CD4-positive, alpha-beta T cell treated with Interleukin-4 for 4 hours (primary cell): ENCODE measurements at regions not wholly inside any gene's neighbourhood (a gene's known extent, or its start where the extent isn't known, plus 50 kb on each side); places are given as distances from the start of the nearest gene placed in this dataset.
"Not testable (repeated sequence)": the region's sequence is repeated elsewhere in the genome, so short reads cannot be mapped to it uniquely, and the experiment has no call there.

Source experiments
- DNase-seq: peaks from one replicate; pipeline ENCODE4 v3.0.0-alpha.2; 2020

DNA sequence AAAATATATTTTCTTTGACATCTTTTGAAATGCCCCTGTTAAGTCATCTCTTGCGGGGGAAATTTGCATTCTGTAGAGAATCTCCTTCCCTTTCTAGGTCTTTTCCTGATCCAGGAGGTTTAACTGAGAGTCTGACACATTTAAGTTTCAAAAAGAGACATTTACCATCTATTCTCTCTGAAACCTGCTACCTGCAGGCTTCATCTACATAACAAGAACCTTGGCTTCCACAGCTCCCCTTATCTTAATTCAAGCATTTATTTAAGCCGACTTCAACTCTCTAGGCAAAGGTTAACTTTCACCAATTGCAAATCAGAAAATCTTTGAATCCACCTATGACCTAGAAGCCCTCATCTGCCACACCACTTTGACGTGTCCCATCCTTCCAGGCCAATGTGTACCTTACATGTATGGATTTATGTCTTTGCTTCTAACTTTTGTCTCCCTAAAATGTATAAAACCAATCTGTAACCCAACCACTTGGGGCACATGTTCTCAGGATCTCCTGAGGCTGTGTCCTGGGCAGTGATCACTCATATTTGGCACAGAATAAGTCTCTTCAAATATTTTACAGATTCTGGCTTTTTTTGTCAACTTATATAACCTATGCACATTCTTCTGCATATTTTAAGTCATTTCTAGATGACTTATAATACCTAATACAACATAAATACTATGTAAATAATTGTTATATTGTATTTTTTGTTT is 666.7 kb downstream of the UTRN start:
- no peak for DNase-seq

DNA sequence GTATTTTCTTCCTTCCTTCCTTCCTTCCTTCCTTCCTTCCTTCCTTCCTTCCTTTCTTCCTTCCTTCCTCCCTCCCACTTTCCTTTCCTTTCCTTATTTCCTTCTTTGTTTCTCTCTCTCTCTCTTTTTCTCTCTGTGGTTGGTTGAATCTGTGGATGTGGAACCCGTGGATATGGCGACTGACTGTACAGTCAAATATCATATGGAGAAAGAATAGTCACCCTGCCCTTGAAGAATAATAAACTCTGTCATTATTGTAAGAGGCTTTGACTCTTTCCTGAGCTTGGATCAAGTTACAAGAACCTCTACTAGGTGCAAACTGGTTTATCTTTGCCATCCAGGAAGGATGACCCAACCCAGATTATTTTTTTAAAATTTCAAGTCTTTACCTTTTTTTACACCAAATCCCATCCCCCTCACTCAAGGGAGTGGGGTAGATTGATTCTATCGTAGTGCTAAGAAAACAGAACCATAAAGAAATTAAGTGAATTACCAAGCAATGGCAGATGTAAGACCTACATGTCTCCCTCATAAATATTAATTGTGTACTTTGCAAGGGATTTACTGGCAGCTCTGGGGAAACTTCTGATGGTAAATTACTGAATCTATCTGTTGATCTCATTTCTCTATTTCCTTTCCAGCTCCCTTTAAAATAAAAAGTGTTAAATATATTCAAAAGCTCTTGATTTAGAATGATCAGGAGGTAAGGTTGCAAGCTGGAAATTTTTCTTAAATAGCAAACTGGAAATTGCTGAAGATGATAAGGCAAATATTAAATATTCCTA is 667.5 kb downstream of the UTRN start:
- DNase-seq, result no peak

DNA sequence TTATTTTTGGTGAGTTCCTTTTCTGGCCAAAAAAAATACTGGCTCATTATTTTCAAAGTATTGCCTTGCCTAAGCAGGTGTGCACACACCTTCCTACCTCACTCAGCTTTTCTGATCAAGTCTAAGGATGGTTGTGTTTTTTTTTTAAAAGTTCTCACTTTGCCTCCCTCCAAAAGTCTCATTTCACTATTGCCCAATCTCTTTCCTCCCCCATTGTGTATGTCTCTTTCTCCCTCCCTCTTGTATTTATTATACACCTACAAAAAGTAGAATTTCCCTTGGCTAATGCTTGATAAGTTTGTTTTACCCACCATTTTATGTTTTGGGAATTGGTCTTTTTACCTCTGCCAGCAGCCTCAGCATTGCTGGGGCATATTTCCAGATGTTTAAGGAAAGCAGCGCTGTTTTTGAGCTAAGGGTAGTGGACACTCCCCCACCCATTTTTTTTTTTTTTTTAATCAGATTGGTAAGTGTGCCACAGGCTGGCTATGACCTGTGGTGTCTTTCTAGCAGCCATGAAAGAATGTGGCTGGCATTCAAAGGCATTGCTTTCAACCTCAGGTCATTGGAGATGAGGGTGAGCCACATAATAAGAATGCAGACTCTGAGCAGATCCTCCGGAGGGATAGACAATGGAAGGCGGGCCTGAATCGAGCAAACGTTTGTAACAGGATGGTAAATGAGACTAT is 668.6 kb downstream of the UTRN start:
- no peak for DNase-seq

DNA sequence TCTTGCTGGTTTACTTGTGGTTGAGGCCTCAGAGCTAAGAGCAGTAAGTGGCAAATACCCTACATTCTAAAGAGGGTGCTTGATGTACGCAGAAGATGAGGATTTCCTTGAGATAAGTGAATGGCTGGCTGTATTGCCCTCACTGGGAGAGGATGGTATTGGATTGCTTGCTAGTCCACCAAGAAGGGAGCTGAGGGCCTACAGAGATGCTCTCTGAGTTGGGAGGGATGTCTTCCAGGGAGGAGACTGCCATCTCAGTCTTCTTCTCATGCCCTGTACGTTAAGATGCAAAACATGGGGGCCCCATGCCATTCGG is 669.1 kb downstream of the UTRN start:
- DNase-seq, result no peak

DNA sequence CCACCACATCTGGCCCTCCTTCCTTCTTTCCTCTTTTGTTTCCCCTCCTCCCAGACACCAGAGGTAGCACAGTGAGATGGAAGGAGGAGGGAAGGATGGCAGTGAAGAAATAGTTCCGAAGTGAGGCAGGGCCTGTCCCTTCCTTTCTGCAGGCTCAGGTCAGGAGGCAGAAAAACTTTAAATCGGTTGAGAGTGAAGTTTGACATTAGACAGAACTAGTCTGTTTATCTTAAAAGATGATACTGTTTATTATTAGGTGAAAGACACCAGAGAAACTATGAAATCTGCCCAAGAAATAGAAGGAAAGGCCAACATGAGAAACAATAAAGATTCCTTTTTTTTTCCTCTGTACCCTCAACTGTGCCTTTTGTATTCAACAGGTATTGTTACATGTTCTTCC is 670.3 kb downstream of the UTRN start:
- DNase-seq, result no peak

DNA sequence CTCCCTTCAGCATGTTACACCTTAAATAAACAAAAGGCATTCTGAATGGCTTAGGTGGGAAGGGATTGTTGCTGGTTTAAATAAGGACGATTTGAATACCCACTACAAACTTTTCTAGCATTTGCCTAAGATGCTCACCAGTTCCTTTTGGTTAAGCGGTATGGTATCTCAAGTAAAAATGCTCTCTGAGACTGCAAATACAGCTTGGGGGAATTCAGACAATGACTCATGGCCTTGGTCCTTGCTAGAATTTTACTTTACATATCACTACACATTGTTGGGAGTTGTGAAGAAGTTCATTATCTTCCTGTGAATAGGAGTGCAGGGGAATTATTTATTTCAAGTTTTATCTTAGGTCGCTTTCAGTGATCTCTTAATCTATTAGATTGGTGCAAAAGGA is 670.7 kb downstream of the UTRN start:
- DNase-seq, result no peak

DNA sequence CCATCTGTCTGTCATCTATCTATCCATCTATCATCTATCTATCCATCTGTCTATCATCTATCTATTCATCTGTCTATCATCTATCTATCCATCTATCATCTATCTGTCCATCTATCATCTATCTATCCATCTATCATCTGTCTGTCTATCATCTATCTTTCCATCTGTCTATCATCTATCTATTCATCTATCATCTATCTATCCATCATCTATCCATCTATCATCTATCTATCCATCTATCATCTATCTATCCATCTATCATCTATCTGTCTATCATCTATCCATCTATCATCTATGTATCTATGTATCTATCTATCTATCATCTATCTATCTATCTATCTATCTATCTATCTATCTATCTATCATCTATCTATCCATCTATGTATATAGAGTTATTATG is 671.6 kb downstream of the UTRN start:
- DNase-seq, result not testable (repeated sequence)

DNA sequence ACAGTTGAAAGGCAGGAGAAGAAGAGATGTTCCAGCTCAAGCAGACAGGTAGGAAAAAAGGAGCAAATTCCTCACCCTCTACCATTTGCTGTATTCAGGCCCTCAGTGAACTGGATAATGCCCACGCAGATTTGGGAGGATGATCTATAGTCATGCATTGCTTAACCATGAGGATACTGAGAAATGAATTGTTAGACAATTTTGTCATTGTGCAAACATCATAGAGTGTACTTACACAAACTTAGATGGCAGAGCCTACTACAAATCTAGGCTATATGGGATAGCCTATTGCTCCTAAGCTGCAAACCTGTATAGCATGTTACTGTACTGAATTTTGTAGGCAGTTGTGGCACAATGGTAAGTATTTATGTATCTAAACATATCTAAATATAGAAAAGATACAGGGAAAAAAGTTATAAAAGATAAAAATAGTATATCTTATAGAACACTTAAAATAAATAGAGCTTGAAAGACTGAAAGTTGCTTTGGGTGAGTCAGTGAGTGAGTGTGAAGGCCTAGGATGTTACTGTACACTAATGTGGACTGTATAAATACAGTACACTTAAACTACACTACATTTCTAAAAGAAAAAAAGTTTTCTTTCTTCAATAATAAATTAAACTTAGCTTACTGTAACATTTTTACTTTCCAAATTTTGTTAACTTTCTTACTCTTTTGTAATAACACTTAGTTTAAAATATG is 672.3 kb downstream of the UTRN start:
- DNase-seq, result no peak

DNA sequence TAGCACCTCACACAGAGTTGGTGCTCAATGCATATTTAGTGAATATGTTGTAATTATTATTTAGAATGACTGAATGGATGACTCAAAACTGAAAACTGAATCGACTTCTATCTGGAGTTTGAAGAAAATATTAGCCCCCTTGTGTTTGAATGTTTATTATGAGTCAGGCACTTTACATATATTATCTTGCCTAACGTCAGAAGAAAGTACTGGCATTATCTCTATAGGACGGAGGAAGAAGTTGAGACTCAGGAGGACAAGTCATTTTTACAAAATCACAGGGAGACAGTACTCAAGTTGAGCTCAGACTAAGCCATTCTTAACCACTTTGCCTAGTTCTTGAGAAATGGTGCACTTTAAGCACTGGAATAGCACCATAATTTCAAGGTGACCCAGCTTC is 684.0 kb downstream of the UTRN start:
- DNase-seq, result no peak

DNA sequence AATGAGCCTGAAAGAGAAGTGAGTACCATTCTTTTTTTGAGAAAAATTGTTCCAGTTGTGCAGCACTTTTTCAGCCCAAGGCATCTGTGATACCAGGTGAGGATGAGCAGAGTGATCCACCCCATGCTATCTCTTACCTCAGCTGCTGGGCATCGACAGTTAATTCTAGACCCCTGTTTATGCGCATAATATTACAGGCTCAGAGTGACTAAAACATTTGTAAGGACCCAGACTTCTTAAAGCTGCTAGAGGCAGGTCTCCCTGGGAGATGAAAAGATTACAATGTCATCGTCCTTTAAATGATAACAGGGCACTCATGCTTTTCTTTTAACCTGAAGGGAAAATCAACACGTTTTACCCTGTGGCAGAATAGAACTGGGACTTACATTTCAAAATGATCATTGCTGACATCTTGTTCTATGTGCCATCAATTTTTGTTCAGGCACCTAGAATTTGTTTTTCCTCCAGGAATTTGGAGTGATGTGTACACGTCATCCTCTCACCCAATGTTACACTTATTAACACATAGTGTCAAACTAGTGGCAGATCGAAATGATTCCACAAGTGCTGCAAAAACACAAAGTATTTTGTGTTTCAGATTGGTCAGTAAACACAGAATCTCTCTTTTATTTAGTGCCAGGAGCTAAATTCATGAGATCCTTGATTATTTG is 684.6 kb downstream of the UTRN start:
- DNase-seq, result no peak

DNA sequence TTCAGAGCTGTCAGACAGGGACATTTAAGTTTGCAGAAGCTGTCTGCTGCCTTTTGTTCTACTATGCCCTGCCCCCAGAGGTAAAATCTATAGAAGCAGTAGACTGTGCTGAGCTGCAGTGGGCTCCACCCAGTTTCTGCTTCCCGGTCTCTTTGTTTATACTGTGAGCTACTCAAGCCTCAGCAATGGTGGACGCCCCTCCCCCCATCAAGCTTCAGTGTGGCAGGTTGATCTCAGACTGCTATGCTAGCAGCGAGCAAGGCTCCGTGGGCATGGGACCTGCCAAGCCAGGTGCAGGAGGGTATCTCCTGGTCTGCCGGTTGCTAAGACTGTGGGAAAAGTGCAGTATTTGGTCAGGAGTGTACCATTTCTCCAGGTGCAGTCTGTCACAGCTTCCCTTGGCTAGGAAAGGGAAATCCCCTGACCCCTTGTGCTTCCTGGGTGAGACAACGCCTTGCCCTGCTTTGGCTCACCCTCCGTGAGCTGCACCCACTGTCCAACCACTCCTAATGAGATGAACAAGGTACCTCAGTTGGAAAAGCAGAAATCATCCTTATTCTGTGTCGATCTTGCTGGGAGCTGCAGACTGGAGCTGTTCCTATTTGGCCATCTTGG is 692.2 kb downstream of the UTRN start:
- not testable (repeated sequence) for DNase-seq

DNA sequence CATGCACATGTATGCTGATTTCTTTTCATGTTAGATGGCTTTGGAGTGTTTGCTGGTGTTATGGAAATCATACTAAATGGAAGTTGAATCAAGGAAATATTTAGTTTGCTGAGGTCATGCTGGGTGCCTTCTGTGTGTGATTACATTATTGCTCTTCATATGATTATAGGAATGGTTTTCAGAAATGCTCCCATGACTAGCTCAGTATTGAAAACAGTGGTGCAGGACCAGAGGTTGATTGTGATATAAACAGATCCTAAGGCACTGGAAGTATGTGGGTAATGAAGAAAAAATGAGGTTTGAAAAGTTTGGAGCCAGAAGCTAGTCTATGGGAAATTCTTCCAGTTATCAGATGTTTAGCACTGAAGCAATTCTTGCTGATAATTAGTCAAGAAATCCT is 693.1 kb downstream of the UTRN start:
- DNase-seq, result no peak

DNA sequence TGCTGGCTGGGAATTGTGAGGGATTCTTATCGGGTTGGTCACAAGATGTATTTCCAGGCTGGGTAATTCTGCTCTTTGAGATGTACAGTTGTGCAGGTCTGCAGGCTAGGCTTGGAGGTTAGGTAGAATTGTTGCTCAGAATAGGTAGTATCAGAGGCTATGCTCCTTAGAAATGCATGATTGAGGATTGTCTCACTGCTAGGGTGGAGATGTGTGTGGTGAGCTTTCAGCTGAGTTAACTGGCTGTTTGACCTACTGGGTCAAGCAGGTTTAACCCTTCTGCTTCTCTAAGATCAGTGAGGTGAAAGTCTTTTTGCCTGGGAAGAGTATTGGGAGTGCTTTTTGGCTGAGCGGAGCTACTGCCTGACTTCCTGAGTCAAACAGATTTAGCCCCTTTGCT is 701.1 kb downstream of the UTRN start:
- no peak for DNase-seq

DNA sequence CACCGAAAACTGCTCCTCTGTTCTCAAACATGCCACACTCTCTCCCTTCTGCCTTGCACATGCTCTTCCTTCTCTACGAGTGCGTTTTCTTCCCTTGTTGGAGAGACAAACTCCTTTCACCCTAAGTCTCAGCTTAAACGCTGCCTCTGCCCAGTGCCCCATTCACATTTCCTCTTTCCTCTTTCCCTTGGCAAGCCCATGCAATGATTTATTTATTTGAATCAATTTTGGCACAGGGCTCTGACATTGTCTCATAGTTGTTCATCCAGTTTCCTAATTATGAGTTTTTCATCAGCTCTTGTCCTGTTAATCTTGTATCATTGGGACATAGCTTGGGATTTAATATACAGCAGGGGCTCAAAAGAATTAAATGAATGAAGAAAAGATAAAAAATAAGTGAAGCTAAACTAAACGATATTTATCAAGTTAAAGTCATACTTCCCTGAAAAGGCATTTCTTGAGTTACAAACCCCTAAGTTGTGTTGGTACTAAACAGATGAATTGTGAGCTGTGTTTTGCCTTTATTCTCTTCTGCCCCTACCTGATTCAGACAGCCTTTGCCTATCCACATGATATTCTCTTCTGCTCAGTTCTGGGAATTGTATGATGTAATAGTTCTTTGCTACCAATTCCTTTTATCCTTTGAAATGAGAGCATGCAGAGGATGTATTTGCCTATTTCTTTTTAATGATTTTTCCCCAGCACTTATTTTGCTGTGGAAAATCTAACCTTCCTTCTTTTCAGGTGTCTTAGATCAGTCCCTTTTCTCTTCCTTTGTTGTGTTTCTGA is 704.4 kb downstream of the UTRN start:
- no peak for DNase-seq

DNA sequence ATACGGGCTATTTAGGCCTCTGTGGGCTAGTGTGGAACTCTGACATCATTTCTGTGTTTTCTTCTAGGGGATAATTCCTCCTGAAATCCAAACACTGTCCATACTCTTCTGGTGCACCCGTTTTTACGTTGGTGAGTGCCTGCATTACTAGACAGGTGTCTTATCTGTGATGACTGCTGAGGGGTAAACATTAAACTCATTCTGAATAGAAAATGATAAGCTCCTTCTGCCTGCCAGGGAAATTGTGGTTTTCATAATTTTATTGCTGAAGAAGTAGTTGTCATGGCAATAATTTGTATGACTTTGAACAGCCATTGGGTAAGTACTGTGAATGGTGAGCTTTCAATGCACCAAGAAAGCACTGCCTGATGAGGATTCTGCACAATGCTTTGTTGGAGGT is 705.6 kb downstream of the UTRN start:
- no peak for DNase-seq

DNA sequence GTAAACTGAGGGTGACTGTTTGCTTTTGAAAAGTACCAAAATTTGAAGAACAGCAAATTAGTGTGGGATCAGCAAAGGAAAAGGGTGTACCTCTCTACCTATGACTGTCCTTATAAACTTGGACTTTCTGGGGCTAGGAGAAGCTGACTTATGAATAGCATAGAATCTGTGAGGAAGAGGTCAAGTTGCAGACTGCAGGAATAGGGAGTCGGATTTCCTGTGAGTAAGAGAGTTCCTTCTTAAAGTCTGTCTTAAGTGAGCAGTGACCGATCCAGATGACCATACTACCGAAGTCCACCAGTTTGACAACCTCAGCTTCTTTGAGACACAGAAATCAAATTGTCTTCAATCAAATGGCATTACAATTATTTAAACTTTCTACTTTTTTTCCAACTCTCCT is 708.7 kb downstream of the UTRN start:
- DNase-seq, result no peak

DNA sequence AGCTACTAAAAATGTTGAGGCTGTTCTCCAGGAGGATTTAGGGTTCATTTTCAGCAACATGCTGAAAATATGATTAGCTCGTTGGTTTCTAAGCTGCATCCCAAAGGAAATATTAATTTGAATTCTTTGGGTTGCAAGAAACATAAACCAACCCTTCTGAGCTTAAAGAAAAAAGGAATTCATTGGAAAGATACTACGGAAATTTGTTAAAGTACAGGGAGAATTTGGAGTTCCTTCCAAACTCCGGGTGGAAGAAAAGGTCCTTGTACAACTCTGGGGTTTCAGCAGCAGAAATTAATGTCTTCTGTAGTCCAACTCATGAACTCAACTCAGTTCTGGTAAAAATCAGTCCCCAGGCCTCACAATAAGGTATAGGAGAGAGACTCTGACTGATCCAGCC is 712.9 kb downstream of the UTRN start:
- DNase-seq, result no peak

DNA sequence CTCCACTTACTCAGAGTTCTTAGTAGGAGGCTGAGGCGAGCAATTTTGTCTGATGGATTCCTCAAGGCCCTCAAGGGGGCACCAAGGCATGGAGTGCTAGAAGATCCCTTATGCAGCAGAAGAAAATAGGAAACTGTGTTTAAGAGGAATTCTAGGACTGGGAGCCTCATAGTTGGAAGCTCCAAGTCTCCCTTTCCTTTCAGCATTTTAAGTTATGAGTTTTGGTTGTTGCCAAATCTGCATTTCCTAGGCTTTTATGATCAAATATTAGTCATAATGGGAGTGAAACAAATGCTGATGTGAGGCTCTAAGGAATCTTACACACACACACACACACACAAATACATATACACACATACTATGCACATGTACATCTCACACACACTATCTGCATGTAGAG is 714.0 kb downstream of the UTRN start:
- DNase-seq, result no peak

DNA sequence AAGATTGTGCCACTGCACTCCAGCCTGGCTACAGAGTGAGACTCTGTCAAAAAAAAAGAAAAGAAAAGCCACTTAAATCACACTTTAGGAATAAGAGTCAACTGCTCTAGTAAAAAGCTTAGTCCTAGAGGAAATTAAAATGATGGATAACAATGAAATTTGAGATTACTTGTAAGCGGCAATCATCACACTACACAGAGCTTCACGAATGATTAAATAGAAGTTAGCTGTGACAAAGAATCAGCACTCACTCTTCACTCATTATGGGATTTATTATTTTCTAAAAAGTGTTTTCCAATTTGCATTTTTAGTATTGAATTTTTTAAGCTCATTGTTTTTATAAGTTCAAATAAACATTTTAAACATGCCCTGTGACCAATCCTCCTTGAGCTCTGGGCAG is 718.0 kb downstream of the UTRN start:
- no peak for DNase-seq

DNA sequence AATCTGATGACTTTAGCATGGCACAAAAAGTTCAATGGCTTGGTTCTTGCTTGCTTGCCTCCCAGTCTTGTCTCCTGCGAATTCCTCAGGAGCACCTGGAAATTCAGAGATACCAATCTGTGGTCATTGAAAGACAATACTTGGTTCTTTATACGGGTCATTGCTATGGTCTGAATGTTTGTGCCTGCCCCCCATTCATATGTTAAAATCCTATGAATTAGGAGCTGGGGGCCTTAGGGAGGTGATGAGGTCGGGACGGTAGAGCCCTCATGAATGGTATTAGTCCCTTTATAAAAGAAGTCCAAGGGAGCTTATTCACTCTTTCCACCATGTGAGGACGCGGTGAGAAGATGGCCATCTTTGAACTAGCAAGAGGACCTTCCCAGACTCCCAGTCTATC is 721.8 kb downstream of the UTRN start:
- no peak for DNase-seq

DNA sequence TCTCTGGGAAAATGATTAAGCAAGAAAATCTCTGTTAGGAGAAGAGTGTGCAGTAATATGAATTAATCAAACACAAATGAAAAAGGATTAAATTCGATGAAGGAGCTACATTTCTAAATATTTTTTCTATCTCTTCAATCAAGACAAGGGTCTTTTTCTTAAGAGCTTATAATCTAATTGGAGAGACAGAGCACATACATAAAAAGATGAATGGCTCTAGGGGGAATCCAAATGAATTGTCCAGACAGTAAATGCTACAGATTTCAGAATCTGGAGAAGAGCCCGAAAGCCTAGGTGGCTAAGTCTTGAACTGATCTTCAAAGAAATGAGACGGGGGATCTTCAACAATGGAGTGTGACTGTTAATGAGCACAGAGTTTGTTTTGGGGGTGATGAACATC is 723.6 kb downstream of the UTRN start:
- no peak for DNase-seq

DNA sequence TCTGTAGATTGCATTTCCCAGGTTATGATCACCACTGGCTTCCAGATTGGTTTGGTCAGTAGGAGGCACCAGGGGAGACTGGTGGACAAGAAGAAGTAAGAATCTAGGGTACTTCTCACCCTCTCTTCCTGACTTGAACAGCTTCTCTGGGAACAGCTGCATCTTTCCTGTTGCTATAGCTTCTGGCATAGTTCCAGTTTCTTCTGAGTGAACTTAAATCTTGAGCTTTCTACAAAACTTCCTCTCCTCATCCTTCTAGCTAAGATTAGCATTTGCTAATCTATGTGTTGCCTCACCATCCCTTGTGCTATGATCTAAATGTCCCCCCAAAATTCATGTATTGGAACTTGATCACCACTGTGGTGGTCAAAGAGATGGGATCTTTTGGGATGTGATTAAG is 724.6 kb downstream of the UTRN start:
- DNase-seq, result no peak
